Neuronal stem cell (in vitro differentiated cells): ENCODE measurements at regions not wholly inside any gene's neighbourhood (a gene's known extent, or its start where the extent isn't known, plus 50 kb on each side); places are given as distances from the start of the nearest gene placed in this dataset.
A peak's percentile ranks its signal among the peaks of the same experiment; 100 is the strongest.

Source experiments
- DNase-seq: peaks from one replicate; pipeline ENCODE4 v3.0.0-alpha.2; 2013; ENCODE audit warnings: low spot score
- H2AFZ ChIP-seq: one replicate; pipeline ENCODE4 v1.6.1; 2013; ENCODE audit warnings: mild to moderate bottlenecking, low read length, inconsistent platforms
- H2AK5ac ChIP-seq: 2 replicates; pipeline ENCODE4 v1.6.1; 2013; ENCODE audit warnings: low read depth, mild to moderate bottlenecking, inconsistent platforms, low read length, moderate library complexity, mixed read lengths
- H2BK120ac ChIP-seq: 2 replicates; pipeline ENCODE4 v1.6.1; 2013; ENCODE audit warnings: low read depth, mild to moderate bottlenecking, inconsistent platforms, low read length, moderate library complexity, mixed read lengths
- H2BK12ac ChIP-seq: one replicate; pipeline ENCODE4 v1.6.1; 2013; ENCODE audit warnings: low read length, inconsistent platforms
- H2BK15ac ChIP-seq: 2 replicates; pipeline ENCODE4 v1.6.1; 2013; ENCODE audit warnings: mild to moderate bottlenecking, low read length, inconsistent platforms, mixed read lengths
- H2BK5ac ChIP-seq: one replicate; pipeline ENCODE4 v1.6.1; 2013; ENCODE audit warnings: inconsistent platforms, mild to moderate bottlenecking, low read length, moderate library complexity
- H3K14ac ChIP-seq: one replicate; pipeline ENCODE4 v1.6.1; 2013; ENCODE audit warnings: low read length, inconsistent platforms
- H3K18ac ChIP-seq: 2 replicates; pipeline ENCODE4 v1.6.1; 2013; ENCODE audit warnings: low read length, inconsistent platforms
- H3K23ac ChIP-seq: 2 replicates; pipeline ENCODE4 v1.6.1; 2013; ENCODE audit warnings: low read depth, mild to moderate bottlenecking, mixed read lengths, low read length, inconsistent platforms; ENCODE audit not compliant: poor library complexity
- H3K27ac ChIP-seq: replicated peaks from 3 replicates; pipeline ENCODE4 v1.5.1; 2013; ENCODE audit warnings: low read length, inconsistent platforms
- H3K27me3 ChIP-seq, 3 experiments: 2 replicates each; pipeline ENCODE4 v1.6.1; 2013; ENCODE audit warnings: low read length in 3 of 3, mild to moderate bottlenecking in 2 of 3, inconsistent platforms in 1 of 3, low read depth in 1 of 3, mixed read lengths in 1 of 3, moderate library complexity in 1 of 3; ENCODE audit not compliant: control insufficient read depth in 3 of 3, insufficient read depth in 3 of 3
- H3K36me3 ChIP-seq, 2 donors: replicated peaks in 1 of 2; 2 replicates each; pipeline ENCODE4 v1.6.1; 2013; ENCODE audit warnings: low read length in 2 of 2; ENCODE audit not compliant: control insufficient read depth in 2 of 2, insufficient read depth in 2 of 2
- H3K4ac ChIP-seq: 2 replicates; pipeline ENCODE4 v1.6.1; 2013; ENCODE audit warnings: inconsistent platforms, mild to moderate bottlenecking, low read length, moderate library complexity
- H3K4me1 ChIP-seq, 2 donors: 1 replicate in 1 of 2; 2 replicates in 1 of 2; pipeline ENCODE4 v1.6.1; 2013; ENCODE audit warnings: low read length in 2 of 2, low read depth in 1 of 2; ENCODE audit not compliant: control insufficient read depth in 2 of 2, insufficient read depth in 1 of 2
- H3K4me2 ChIP-seq: one replicate; pipeline ENCODE4 v1.6.1; 2013; ENCODE audit warnings: mild to moderate bottlenecking, low read length, inconsistent platforms; ENCODE audit not compliant: insufficient read depth, poor library complexity, severe bottlenecking
- H3K4me3 ChIP-seq, 2 donors: 2 replicates each; pipeline ENCODE4 v1.5.1; 2013; ENCODE audit warnings: low read length in 2 of 2, mild to moderate bottlenecking in 2 of 2, inconsistent platforms in 1 of 2, moderate library complexity in 1 of 2
- H3K79me1 ChIP-seq: one replicate; pipeline ENCODE4 v1.6.1; 2013; ENCODE audit warnings: low read depth, mild to moderate bottlenecking, inconsistent platforms, low read length, moderate library complexity
- H3K9ac ChIP-seq: one replicate; pipeline ENCODE4 v1.6.1; 2013; ENCODE audit warnings: mild to moderate bottlenecking, low read depth, low read length, inconsistent platforms; ENCODE audit not compliant: poor library complexity
- H3K9me3 ChIP-seq, 2 donors: replicated peaks in 1 of 2; 2 replicates each; pipeline versions ENCODE3 to v1.6.1; 2013; ENCODE audit warnings: low read length in 2 of 2, mild to moderate bottlenecking in 2 of 2, inconsistent platforms in 1 of 2, low read depth in 1 of 2, mixed read lengths in 1 of 2, moderate library complexity in 1 of 2; ENCODE audit not compliant: control insufficient read depth in 2 of 2, insufficient read depth in 1 of 2
- H4K8ac ChIP-seq: one replicate; pipeline ENCODE4 v1.6.1; 2013; ENCODE audit warnings: low read depth, mild to moderate bottlenecking, inconsistent platforms, low read length, moderate library complexity
- H4K91ac ChIP-seq: one replicate; pipeline ENCODE4 v1.6.1; 2013; ENCODE audit warnings: low read length, low read depth, mild to moderate bottlenecking, inconsistent platforms; ENCODE audit not compliant: poor library complexity
- WGBS, 2 donors: extraction: QIAGEN DNeasy Blood & Tissue Kit; methylation state at CpG; one replicate each; pipeline ENCODE4 v1.1.7; 2013; ENCODE audit warnings: missing lambda C conversion rate in 2 of 2, mixed read lengths in 1 of 2; ENCODE audit not compliant: insufficient read length in 2 of 2, insufficient replicate concordance in 1 of 2; ENCODE audit errors: extremely low coverage in 2 of 2; 5-methylcytosine and 5-hydroxymethylcytosine counted together

GRCh38 chr15:98231696-98232440 is 271.4 kb downstream of the ARRDC4 start:
- Histone ChIP-seq H2AFZ (no peak overlapping the region), H2BK12ac (no peak overlapping the region), H3K4me1 (peaks cover 0 to 1% of the 10 kb centered on the region in 2 donors), H2BK5ac (no peak overlapping the region), H3K23ac (no peak overlapping the region), H3K27me3 (no peaks in the 10 kb centered on the region), H2BK120ac (no peak overlapping the region), H3K27ac (no peak overlapping the region), H3K79me1 (no peaks in the 10 kb centered on the region), H3K4ac (no peak overlapping the region), H4K91ac (no peak overlapping the region), H2BK15ac (no peak overlapping the region), H4K8ac (no peak overlapping the region), H3K36me3 (no peaks in the 10 kb centered on the region), H3K4me3 (peak overlapping the region in 1 of 2 donors; percentile 20), H3K18ac (no peak overlapping the region), H3K9me3 (no peaks in the 10 kb centered on the region), H2AK5ac (no peak overlapping the region), H3K9ac (no peak overlapping the region), H3K14ac (no peak overlapping the region), H3K4me2 (no peak overlapping the region)
- DNase-seq: no peak
- no CpG with 5 or more reads among the region's 8 CpGs for WGBS, 2 donors

GRCh38 chr15:98232761-98233160 is 272.3 kb downstream of the ARRDC4 start:
- DNase-seq: no peak
- no peak overlapping the region for H3K4me2 ChIP-seq
- H3K18ac ChIP-seq: no peak overlapping the region
- no CpG with 5 or more reads among the region's 3 CpGs for WGBS, 2 donors
- H4K91ac ChIP-seq: no peak overlapping the region
- H3K4me3 ChIP-seq: no peak overlapping the region
- H2BK12ac ChIP-seq: no peak overlapping the region
- H3K36me3 ChIP-seq: no peaks in the 10 kb centered on the region
- no peak overlapping the region for H4K8ac ChIP-seq
- peaks cover 0 to 1% of the 10 kb centered on the region in 2 donors for H3K4me1 ChIP-seq
- no peak overlapping the region for H3K23ac ChIP-seq
- H3K9ac ChIP-seq: no peak overlapping the region
- no peak overlapping the region for H2AFZ ChIP-seq
- no peak overlapping the region for H2BK5ac ChIP-seq
- H3K27me3 ChIP-seq: no peaks in the 10 kb centered on the region
- no peaks in the 10 kb centered on the region for H3K9me3 ChIP-seq
- no peak overlapping the region for H2BK120ac ChIP-seq
- no peak overlapping the region for H3K14ac ChIP-seq
- no peak overlapping the region for H3K27ac ChIP-seq
- H2AK5ac ChIP-seq: no peak overlapping the region
- H3K4ac ChIP-seq: no peak overlapping the region
- no peaks in the 10 kb centered on the region for H3K79me1 ChIP-seq
- H2BK15ac ChIP-seq: no peak overlapping the region

- WGBS, 2 donors: no CpG with 5 or more reads among the region's 2 CpGs
- H3K4me2 ChIP-seq: no peak overlapping the region
Measured at GRCh38 chr15:98233873-98234272, 273.4 kb downstream of the ARRDC4 start.

GRCh38 chr15:98240303-98240702 is 279.8 kb downstream of the ARRDC4 start:
- Histone ChIP-seq H3K23ac (no peak overlapping the region), H2BK5ac (no peak overlapping the region)
- no CpG with 5 or more reads among the region's 1 CpG for WGBS, 2 donors

More at GRCh38 chr15:98233873-98234272, 273.4 kb downstream of the ARRDC4 start:
- H3K36me3 ChIP-seq: no peaks in the 10 kb centered on the region
- no peak overlapping the region for H2AK5ac ChIP-seq
- H4K91ac ChIP-seq: no peak overlapping the region
- no peak overlapping the region for H3K9ac ChIP-seq
- H3K27ac ChIP-seq: no peak overlapping the region
- no peak overlapping the region for H3K4me3 ChIP-seq
- H3K18ac ChIP-seq: no peak overlapping the region
- DNase-seq: no peak
- H2BK15ac ChIP-seq: no peak overlapping the region
- no peak overlapping the region for H3K4ac ChIP-seq
- no peak overlapping the region for H2BK12ac ChIP-seq
- no peak overlapping the region for H2AFZ ChIP-seq
- H3K23ac ChIP-seq: no peak overlapping the region
- no peak overlapping the region for H2BK120ac ChIP-seq
- no peak overlapping the region for H3K14ac ChIP-seq
- H3K79me1 ChIP-seq: no peaks in the 10 kb centered on the region
- H4K8ac ChIP-seq: no peak overlapping the region
- peaks cover 0 to 1% of the 10 kb centered on the region in 2 donors for H3K4me1 ChIP-seq
- H2BK5ac ChIP-seq: no peak overlapping the region
- no peaks in the 10 kb centered on the region for H3K27me3 ChIP-seq
- H3K9me3 ChIP-seq: peaks cover 0 to 2% of the 10 kb centered on the region in 2 donors

More at GRCh38 chr15:98240303-98240702, 279.8 kb downstream of the ARRDC4 start:
- H3K4ac ChIP-seq: no peak overlapping the region
- no peak overlapping the region for H2BK15ac ChIP-seq
- H2BK12ac ChIP-seq: no peak overlapping the region
- no peak for DNase-seq
- H3K9me3 ChIP-seq: peaks cover 0 to 2% of the 10 kb centered on the region in 2 donors
- H3K27me3 ChIP-seq: no peaks in the 10 kb centered on the region
- no peak overlapping the region for H3K4me3 ChIP-seq
- no peaks in the 10 kb centered on the region for H3K36me3 ChIP-seq
- H2AK5ac ChIP-seq: no peak overlapping the region
- no peak overlapping the region for H3K9ac ChIP-seq
- H2BK120ac ChIP-seq: no peak overlapping the region
- no peaks in the 10 kb centered on the region for H3K79me1 ChIP-seq
- no peak overlapping the region for H3K14ac ChIP-seq
- H3K27ac ChIP-seq: no peak overlapping the region
- H2AFZ ChIP-seq: no peak overlapping the region
- peaks cover 0 to 1% of the 10 kb centered on the region in 2 donors for H3K4me1 ChIP-seq
- H3K18ac ChIP-seq: no peak overlapping the region
- no peak overlapping the region for H4K8ac ChIP-seq
- H4K91ac ChIP-seq: no peak overlapping the region
- no peak overlapping the region for H3K4me2 ChIP-seq
